HEK293 (cell line): ENCODE measurements at regions not wholly inside any gene's neighbourhood (a gene's known extent, or its start where the extent isn't known, plus 50 kb on each side); places are given as distances from the start of the nearest gene placed in this dataset.

Experiments used
- CTCF ChIA-PET: fragments of 350-600 bp; formaldehyde crosslinking; extraction: SDS; loops from one replicate; lab custom pipeline; 2021; ENCODE audit warnings: antibody characterized with exemption; lab: Yijun Ruan, JAX
- POLR2A ChIA-PET: fragments of 300-600 bp; formaldehyde crosslinking; extraction: SDS; loops from one replicate; lab custom pipeline; 2020; ENCODE audit warnings: antibody characterized with exemption, inconsistent platforms; lab: Yijun Ruan, JAX
- H3K27ac ChIP-seq: fragments of 200-500 bp; sonication (Bioruptor generic); 2 replicates; pipeline ENCODE4 v1.5.1; 2014; ENCODE audit warnings: low read depth, low read length, control low read depth, inconsistent platforms; ENCODE audit errors: extremely low read depth
- H3K36me3 ChIP-seq, 2 experiments: fragments of 200-500 bp in 1 of 2; sonication (Bioruptor generic) in 1 of 2; 1 replicate in 1 of 2; 2 replicates in 1 of 2; pipeline ENCODE4 v1.5.1; 2014 to 2017; ENCODE audit warnings: inconsistent platforms in 2 of 2, low read length in 2 of 2; ENCODE audit not compliant: control insufficient read depth in 2 of 2, insufficient read depth in 1 of 2
- H3K4me1 ChIP-seq: fragments of 200-500 bp; sonication (Bioruptor generic); 2 replicates; pipeline ENCODE4 v1.5.1; 2014; ENCODE audit warnings: mild to moderate bottlenecking, low read length, inconsistent platforms; ENCODE audit not compliant: control insufficient read depth, insufficient read depth
- H3K4me3 ChIP-seq: 2 replicates; pipeline ENCODE4 v1.5.1; 2011; ENCODE audit warnings: low read depth, mild to moderate bottlenecking, control low read depth, low read length, moderate library complexity
- H3K9me3 ChIP-seq: fragments of 200-500 bp; sonication (Bioruptor generic); 2 replicates; pipeline ENCODE4 v1.5.1; 2014; ENCODE audit warnings: low read depth, low read length, inconsistent platforms; ENCODE audit not compliant: control insufficient read depth, insufficient read depth
- HOXA7 ChIP-seq: sonication (generic); formaldehyde crosslinking; IDR thresholded peaks from 2 replicates; pipeline ENCODE4 v1.8.1; 2022; ENCODE audit warnings: missing genetic modification reagents, borderline replicate concordance
- KLF7 ChIP-seq: fragments of 450-650 bp; formaldehyde crosslinking; IDR thresholded peaks from 2 replicates; pipeline ENCODE4 v1.5.1; 2016; ENCODE audit warnings: missing biosample characterization, missing genetic modification characterization, borderline replicate concordance
- SETDB1 ChIP-seq: IDR thresholded peaks from one replicate; pipeline ENCODE4 v1.6.1; 2017; ENCODE audit warnings: mild to moderate bottlenecking, low read length, moderate library complexity, mixed read lengths; ENCODE audit not compliant: insufficient read length
- SP2 ChIP-seq: fragments of 450-650 bp; formaldehyde crosslinking; IDR thresholded peaks from 2 replicates; pipeline ENCODE4 v1.5.1; 2016; ENCODE audit warnings: missing biosample characterization, missing genetic modification characterization
- SP3 ChIP-seq: fragments of 450-650 bp; formaldehyde crosslinking; IDR thresholded peaks from 2 replicates; pipeline ENCODE4 v1.5.1; 2016; ENCODE audit warnings: missing biosample characterization, missing genetic modification characterization
- TCF7L2 ChIP-seq: IDR thresholded peaks from 2 replicates; pipeline ENCODE4 v1.6.1; 2011; ENCODE audit warnings: low read depth, mild to moderate bottlenecking, inconsistent platforms, low read length, moderate library complexity, borderline replicate concordance
- ZFP41 ChIP-seq: fragments of 450-650 bp; formaldehyde crosslinking; IDR thresholded peaks from 2 replicates; pipeline ENCODE4 v1.5.1; 2016; ENCODE audit warnings: missing biosample characterization, missing genetic modification characterization, borderline replicate concordance
- ZIC2 ChIP-seq: fragments of 450-650 bp; formaldehyde crosslinking; IDR thresholded peaks from 2 replicates; pipeline ENCODE4 v1.5.1; 2016; ENCODE audit warnings: missing biosample characterization, missing genetic modification characterization
- ZNF16 ChIP-seq: fragments of 450-650 bp; formaldehyde crosslinking; IDR thresholded peaks from 2 replicates; pipeline ENCODE4 v1.5.1; 2016; ENCODE audit warnings: low read depth, missing biosample characterization, missing genetic modification characterization
- ZNF175 ChIP-seq: fragments of 450-650 bp; formaldehyde crosslinking; IDR thresholded peaks from 2 replicates; pipeline ENCODE4 v1.5.1; 2016; ENCODE audit warnings: missing biosample characterization, missing genetic modification characterization
- ZNF211 ChIP-seq: fragments of 450-650 bp; formaldehyde crosslinking; IDR thresholded peaks from 2 replicates; pipeline ENCODE4 v1.5.1; 2016; ENCODE audit warnings: low read depth, missing biosample characterization, missing genetic modification characterization
- ZNF23 ChIP-seq: fragments of 450-650 bp; formaldehyde crosslinking; IDR thresholded peaks from 2 replicates; pipeline ENCODE4 v1.5.1; 2016; ENCODE audit warnings: missing biosample characterization, missing genetic modification characterization, borderline replicate concordance
- ZNF24 ChIP-seq: fragments of 450-650 bp; formaldehyde crosslinking; IDR thresholded peaks from 2 replicates; pipeline ENCODE4 v1.5.1; 2016; ENCODE audit warnings: missing biosample characterization, missing genetic modification characterization
- ZNF266 ChIP-seq: fragments of 450-650 bp; formaldehyde crosslinking; IDR thresholded peaks from 2 replicates; pipeline ENCODE4 v1.5.1; 2016; ENCODE audit warnings: missing biosample characterization, missing genetic modification characterization, low read depth
- ZNF302 ChIP-seq: fragments of 450-650 bp; formaldehyde crosslinking; IDR thresholded peaks from 2 replicates; pipeline ENCODE4 v1.5.1; 2016; ENCODE audit warnings: missing biosample characterization, missing genetic modification characterization, low read depth
- ZNF341 ChIP-seq: fragments of 450-650 bp; formaldehyde crosslinking; IDR thresholded peaks from 2 replicates; pipeline ENCODE4; 2016; ENCODE audit warnings: low read depth, missing biosample characterization, missing genetic modification characterization
- ZNF354C ChIP-seq: fragments of 450-650 bp; formaldehyde crosslinking; IDR thresholded peaks from 2 replicates; pipeline ENCODE4 v1.5.1; 2016; ENCODE audit warnings: missing biosample characterization, missing genetic modification characterization, low read depth, borderline replicate concordance
- ZNF391 ChIP-seq: fragments of 450-650 bp; formaldehyde crosslinking; IDR thresholded peaks from 2 replicates; pipeline ENCODE4 v1.5.1; 2016; ENCODE audit warnings: low read depth, missing biosample characterization, missing genetic modification characterization, borderline replicate concordance
- ZNF404 ChIP-seq: fragments of 450-650 bp; formaldehyde crosslinking; IDR thresholded peaks from 2 replicates; pipeline ENCODE4 v1.5.1; 2017; ENCODE audit warnings: missing biosample characterization, missing genetic modification characterization
- ZNF433 ChIP-seq: fragments of 450-650 bp; formaldehyde crosslinking; IDR thresholded peaks from 2 replicates; pipeline ENCODE4 v1.5.1; 2016; ENCODE audit warnings: missing biosample characterization, missing genetic modification characterization, low read depth
- ZNF473 ChIP-seq: fragments of 450-650 bp; formaldehyde crosslinking; IDR thresholded peaks from 2 replicates; pipeline ENCODE4 v1.5.1; 2017; ENCODE audit warnings: missing biosample characterization, missing genetic modification characterization
- ZNF529 ChIP-seq: fragments of 450-650 bp; formaldehyde crosslinking; IDR thresholded peaks from 2 replicates; pipeline ENCODE4 v1.5.1; 2017; ENCODE audit warnings: missing genetic modification characterization, missing biosample characterization; ENCODE audit not compliant: insufficient replicate concordance
- ZNF558 ChIP-seq: fragments of 450-650 bp; formaldehyde crosslinking; IDR thresholded peaks from 2 replicates; pipeline ENCODE4 v1.5.1; 2016; ENCODE audit warnings: missing biosample characterization, missing genetic modification characterization
- ZNF585B ChIP-seq: fragments of 450-650 bp; formaldehyde crosslinking; IDR thresholded peaks from 2 replicates; pipeline ENCODE4 v1.5.1; 2016; ENCODE audit warnings: missing biosample characterization, missing genetic modification characterization
- ZNF600 ChIP-seq: fragments of 450-650 bp; formaldehyde crosslinking; IDR thresholded peaks from 2 replicates; pipeline ENCODE4 v1.5.1; 2016; ENCODE audit warnings: missing biosample characterization, missing genetic modification characterization
- ZNF624 ChIP-seq: fragments of 450-650 bp; formaldehyde crosslinking; IDR thresholded peaks from 2 replicates; pipeline ENCODE4 v1.5.1; 2017; ENCODE audit warnings: missing biosample characterization, missing genetic modification characterization
- ZNF677 ChIP-seq: fragments of 450-650 bp; IDR thresholded peaks from 2 replicates; pipeline ENCODE4 v1.5.0; 2018; ENCODE audit warnings: missing biosample characterization, mild to moderate bottlenecking, missing genetic modification characterization, moderate library complexity
- TF ChIP-seq, protein P1 (sequence below): fragments of 450-650 bp; formaldehyde crosslinking; IDR thresholded peaks from 2 replicates; pipeline ENCODE4 v1.5.1; 2017; ENCODE audit warnings: missing biosample characterization, missing genetic modification characterization
- TF ChIP-seq, protein P2 (sequence below): sonication (generic); formaldehyde crosslinking; IDR thresholded peaks from 2 replicates; pipeline ENCODE4 v1.8.1; 2022; ENCODE audit warnings: mild to moderate bottlenecking, moderate library complexity, missing genetic modification reagents
- TF ChIP-seq, protein P3 (sequence below): fragments of 450-650 bp; formaldehyde crosslinking; IDR thresholded peaks from 2 replicates; pipeline ENCODE4 v1.5.1; 2016; ENCODE audit warnings: missing biosample characterization, missing genetic modification characterization
- TF ChIP-seq, protein P4 (sequence below): fragments of 450-650 bp; formaldehyde crosslinking; IDR thresholded peaks from 2 replicates; pipeline ENCODE4 v1.5.1; 2016; ENCODE audit warnings: missing biosample characterization, missing genetic modification characterization, low read depth

DNA sequence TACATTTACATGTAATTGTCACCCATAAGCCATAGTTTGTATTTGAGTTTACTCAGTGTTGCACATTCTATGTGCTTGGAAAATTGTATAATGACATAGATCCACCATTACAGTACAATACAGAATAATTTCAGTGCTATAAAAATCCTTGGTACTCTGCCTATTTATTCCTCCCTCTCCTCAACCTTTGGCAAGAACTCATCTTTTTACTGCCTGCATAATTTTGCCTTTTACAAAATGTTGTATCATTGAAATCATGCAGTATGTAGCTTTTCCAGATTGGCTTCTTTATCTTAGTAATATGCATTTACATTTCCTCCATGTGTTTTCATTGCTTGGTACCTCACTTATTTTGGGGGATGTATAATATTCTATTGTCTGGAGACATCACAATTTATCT lies 786.9 kb upstream of the SEMA6D start:
- TF ChIP-seq, protein P1, sequence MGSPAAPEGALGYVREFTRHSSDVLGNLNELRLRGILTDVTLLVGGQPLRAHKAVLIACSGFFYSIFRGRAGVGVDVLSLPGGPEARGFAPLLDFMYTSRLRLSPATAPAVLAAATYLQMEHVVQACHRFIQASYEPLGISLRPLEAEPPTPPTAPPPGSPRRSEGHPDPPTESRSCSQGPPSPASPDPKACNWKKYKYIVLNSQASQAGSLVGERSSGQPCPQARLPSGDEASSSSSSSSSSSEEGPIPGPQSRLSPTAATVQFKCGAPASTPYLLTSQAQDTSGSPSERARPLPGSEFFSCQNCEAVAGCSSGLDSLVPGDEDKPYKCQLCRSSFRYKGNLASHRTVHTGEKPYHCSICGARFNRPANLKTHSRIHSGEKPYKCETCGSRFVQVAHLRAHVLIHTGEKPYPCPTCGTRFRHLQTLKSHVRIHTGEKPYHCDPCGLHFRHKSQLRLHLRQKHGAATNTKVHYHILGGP (tag by site-specific recombination): no peak
- no peak for TF ChIP-seq TCF7L2
- no peak for TF ChIP-seq ZNF433
- TF ChIP-seq ZFP41 (tag by site-specific recombination): no peak
- TF ChIP-seq SP2 (tag by site-specific recombination): no peak
- no peak for TF ChIP-seq ZNF211 (tag by site-specific recombination)
- TF ChIP-seq ZNF23 (tag by site-specific recombination): no peak
- TF ChIP-seq ZNF624 (tag by site-specific recombination): no peak

GRCh38 chr15:46933332-46933731 lies 784.0 kb upstream of the SEMA6D start:
- no peaks in the 10 kb centered on the region for H3K4me1 ChIP-seq
- no peak overlapping the region for H3K4me3 ChIP-seq
- CTCF ChIA-PET: no interaction called here
- no peaks in the 10 kb centered on the region for H3K9me3 ChIP-seq
- H3K27ac ChIP-seq: no peak overlapping the region
- H3K36me3 ChIP-seq: no peaks in the 10 kb centered on the region
- TF ChIP-seq ZIC2 (tag by site-specific recombination): no peak
- TF ChIP-seq ZNF354C: no peak
- TF ChIP-seq ZNF473 (tag by site-specific recombination): no peak
- TF ChIP-seq SP3 (tag by site-specific recombination): no peak
- TF ChIP-seq, protein P2, sequence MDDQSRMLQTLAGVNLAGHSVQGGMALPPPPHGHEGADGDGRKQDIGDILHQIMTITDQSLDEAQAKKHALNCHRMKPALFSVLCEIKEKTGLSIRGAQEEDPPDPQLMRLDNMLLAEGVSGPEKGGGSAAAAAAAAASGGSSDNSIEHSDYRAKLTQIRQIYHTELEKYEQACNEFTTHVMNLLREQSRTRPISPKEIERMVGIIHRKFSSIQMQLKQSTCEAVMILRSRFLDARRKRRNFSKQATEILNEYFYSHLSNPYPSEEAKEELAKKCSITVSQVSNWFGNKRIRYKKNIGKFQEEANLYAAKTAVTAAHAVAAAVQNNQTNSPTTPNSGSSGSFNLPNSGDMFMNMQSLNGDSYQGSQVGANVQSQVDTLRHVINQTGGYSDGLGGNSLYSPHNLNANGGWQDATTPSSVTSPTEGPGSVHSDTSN (CRISPR knock-in tag): no peak
- no peak for TF ChIP-seq ZNF266 (tag by site-specific recombination)
- no peak for TF ChIP-seq ZNF600
- no peak for TF ChIP-seq HOXA7
- no peak for TF ChIP-seq ZNF16
- no peak for TF ChIP-seq ZNF24 (tag by site-specific recombination)
- TF ChIP-seq ZNF211 (tag by site-specific recombination): no peak
- TF ChIP-seq, protein P3, sequence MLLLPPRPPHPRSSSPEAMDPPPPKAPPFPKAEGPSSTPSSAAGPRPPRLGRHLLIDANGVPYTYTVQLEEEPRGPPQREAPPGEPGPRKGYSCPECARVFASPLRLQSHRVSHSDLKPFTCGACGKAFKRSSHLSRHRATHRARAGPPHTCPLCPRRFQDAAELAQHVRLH (tag by site-specific recombination): no peak
- TF ChIP-seq, all 188 proteins: peak for 0
- POLR2A ChIA-PET: no interaction called here

More for the DNA sequence above, 786.9 kb upstream of the SEMA6D start:
- H3K9me3 ChIP-seq: no peaks in the 10 kb centered on the region
- H3K4me1 ChIP-seq: no peaks in the 10 kb centered on the region
- CTCF ChIA-PET: no interaction called here
- no peak overlapping the region for H3K4me3 ChIP-seq
- POLR2A ChIA-PET: no interaction called here
- H3K27ac ChIP-seq: no peak overlapping the region
- no peaks in the 10 kb centered on the region for H3K36me3 ChIP-seq

- Histone ChIP-seq H3K4me3 (no peak overlapping the region), H3K36me3 (no peaks in the 10 kb centered on the region), H3K4me1 (no peaks in the 10 kb centered on the region), H3K27ac (no peak overlapping the region), H3K9me3 (no peaks in the 10 kb centered on the region)
- CTCF ChIA-PET: no interaction called here
- POLR2A ChIA-PET: no interaction called here
- TF ChIP-seq ZNF677 (tag by site-specific recombination): no peak
- TF ChIP-seq, protein P4, sequence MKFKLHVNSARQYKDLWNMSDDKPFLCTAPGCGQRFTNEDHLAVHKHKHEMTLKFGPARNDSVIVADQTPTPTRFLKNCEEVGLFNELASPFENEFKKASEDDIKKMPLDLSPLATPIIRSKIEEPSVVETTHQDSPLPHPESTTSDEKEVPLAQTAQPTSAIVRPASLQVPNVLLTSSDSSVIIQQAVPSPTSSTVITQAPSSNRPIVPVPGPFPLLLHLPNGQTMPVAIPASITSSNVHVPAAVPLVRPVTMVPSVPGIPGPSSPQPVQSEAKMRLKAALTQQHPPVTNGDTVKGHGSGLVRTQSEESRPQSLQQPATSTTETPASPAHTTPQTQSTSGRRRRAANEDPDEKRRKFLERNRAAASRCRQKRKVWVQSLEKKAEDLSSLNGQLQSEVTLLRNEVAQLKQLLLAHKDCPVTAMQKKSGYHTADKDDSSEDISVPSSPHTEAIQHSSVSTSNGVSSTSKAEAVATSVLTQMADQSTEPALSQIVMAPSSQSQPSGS (tag by site-specific recombination): no peak
- TF ChIP-seq ZNF529 (tag by site-specific recombination): no peak
- no peak for TF ChIP-seq ZNF341
- no peak for TF ChIP-seq ZNF404 (tag by site-specific recombination)
- TF ChIP-seq ZNF585B (tag by site-specific recombination): no peak
- no peak for TF ChIP-seq ZNF558 (tag by site-specific recombination)
- no peak for TF ChIP-seq SETDB1
- no peak for TF ChIP-seq ZNF391 (tag by site-specific recombination)
- TF ChIP-seq ZNF302 (tag by site-specific recombination): no peak
- no peak for TF ChIP-seq KLF7 (tag by site-specific recombination)
- no peak for TF ChIP-seq ZNF175
Observed at GRCh38 chr15:46934851-46935250, 782.5 kb upstream of the SEMA6D start.
